ENCODE measurements at regions not wholly inside any gene's neighbourhood (a gene's known extent, or its start where the extent isn't known, plus 50 kb on each side); places are given as distances from the start of the nearest gene placed in this dataset.
A peak's percentile ranks its signal among the peaks of the same experiment; 100 is the strongest.

DNA sequence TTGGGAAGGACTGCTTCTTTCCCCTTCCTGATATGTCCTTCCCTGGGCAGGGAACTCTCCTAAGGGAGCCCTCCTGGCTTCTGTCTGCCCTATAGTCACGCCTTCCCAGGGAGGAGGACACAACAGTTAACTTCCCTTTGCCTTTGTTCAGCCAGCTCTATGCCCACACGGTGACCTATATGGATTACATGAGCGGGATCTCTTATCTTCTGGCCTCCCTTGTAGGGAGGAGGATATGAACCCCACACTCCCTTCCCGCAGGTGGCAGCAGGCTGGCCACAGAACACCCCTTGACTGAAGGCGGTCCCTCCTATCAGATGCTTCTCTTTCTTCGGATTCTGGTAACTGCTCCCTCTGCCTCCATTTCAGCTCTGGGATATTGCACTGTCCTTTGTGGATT, 135.6 kb upstream of the MAX start:
- 81 to 86% (median 86%) methylated on average over 6 of the region's 6 CpGs for WGBS, 3 donors
- no peak for DNase-seq

DNA sequence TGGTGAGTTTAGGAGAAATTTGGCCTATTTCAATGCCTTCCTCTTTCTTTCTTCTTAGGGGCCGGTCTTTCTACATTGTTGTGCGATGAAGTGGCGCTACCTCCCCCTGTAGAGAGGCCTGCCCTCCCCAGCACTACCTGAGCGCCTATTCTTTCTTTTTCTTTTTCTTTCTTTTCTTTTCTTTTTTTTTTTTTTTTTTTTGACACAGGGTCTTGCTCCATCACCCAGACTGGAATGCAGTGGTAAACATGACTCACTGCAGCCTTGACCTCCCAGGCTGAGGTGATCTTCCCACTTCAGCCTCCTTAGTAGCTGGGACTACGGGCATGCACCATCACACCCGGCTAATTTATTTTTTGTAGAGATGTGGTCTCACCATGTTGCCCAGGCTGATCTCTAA, 136.1 kb upstream of the MAX start:
- 96 to 99% (median 98%) methylated on average over 6 of the region's 6 CpGs for WGBS, 3 donors
- intact Hi-C loops (cut with DNase I): no loop called here
- Histone ChIP-seq H3K27ac (no peak overlapping the region), H3K4me1 (no peaks in the 10 kb centered on the region), H3K27me3 (ENCODE audit: insufficient read depth in 3 of 3, low read length in 2 of 3) (no peaks in the 10 kb centered on the region), H3K36me3 (ENCODE audit: insufficient read depth in 1 of 2, low read depth in 1 of 2) (no peaks in the 10 kb centered on the region), H3K4me3 (no peak overlapping the region), H3K9me3 (no peaks in the 10 kb centered on the region)
- no peak for DNase-seq
- ATAC-seq: peak in 1 of 4 donors; percentile 30
- TF ChIP-seq, protein P1, sequence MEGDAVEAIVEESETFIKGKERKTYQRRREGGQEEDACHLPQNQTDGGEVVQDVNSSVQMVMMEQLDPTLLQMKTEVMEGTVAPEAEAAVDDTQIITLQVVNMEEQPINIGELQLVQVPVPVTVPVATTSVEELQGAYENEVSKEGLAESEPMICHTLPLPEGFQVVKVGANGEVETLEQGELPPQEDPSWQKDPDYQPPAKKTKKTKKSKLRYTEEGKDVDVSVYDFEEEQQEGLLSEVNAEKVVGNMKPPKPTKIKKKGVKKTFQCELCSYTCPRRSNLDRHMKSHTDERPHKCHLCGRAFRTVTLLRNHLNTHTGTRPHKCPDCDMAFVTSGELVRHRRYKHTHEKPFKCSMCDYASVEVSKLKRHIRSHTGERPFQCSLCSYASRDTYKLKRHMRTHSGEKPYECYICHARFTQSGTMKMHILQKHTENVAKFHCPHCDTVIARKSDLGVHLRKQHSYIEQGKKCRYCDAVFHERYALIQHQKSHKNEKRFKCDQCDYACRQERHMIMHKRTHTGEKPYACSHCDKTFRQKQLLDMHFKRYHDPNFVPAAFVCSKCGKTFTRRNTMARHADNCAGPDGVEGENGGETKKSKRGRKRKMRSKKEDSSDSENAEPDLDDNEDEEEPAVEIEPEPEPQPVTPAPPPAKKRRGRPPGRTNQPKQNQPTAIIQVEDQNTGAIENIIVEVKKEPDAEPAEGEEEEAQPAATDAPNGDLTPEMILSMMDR (IDR thresholded peaks at IDR 0.05): no peak

More for the DNA sequence above, 135.6 kb upstream of the MAX start:
- TF ChIP-seq, protein P1 (IDR thresholded peaks at IDR 0.05): no peak
- H3K27ac ChIP-seq: no peak overlapping the region
- no peaks in the 10 kb centered on the region for H3K27me3 ChIP-seq (ENCODE audit: insufficient read depth in 3 of 3, low read length in 2 of 3)
- no peak for ATAC-seq
- H3K4me3 ChIP-seq: no peak overlapping the region
- no peaks in the 10 kb centered on the region for H3K4me1 ChIP-seq
- H3K9me3 ChIP-seq: no peaks in the 10 kb centered on the region
- H3K36me3 ChIP-seq (ENCODE audit: insufficient read depth in 1 of 2, low read depth in 1 of 2): no peaks in the 10 kb centered on the region
- intact Hi-C loops (cut with DNase I): no loop called here

DNA sequence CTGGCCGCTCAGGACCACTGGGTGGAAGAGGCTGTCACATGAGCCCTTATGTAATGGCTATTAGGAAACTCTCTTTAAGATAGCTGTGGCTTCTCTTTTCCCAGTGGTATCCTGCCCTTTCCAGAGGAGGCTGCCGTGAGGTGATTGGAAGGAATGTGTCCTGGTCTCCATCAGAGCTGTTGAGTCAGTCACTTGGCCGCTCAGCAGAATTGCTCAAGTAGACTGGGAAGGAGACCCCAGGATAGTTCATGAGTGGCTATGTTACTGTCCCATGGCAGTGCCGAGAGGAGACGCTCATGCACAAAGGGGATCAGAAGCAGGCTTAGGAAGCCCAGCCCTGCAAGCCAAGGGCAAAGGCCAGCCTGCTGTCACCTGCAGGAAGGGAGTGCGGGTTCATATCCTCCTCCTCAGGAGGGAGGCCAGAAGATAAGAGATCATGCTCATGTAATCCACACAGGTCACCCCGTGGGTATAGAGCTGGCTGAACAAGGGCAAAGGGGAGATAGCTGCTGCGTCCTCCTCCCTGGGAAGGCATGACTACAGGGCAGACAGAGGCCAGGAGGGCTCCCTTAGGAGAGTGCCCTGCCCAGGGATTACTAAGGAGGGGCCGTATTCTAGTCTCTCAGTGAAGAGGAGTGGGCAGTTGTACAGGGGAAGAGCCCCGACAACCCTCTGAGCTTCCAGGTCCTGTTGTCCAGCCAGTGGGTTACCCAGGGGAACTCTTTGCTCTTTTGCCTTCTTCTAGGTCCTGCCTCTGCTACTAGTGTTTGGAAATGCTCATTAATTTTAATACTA, 137.0 kb upstream of the MAX start:
- no peaks in the 10 kb centered on the region for H3K36me3 ChIP-seq (ENCODE audit: insufficient read depth in 1 of 2, low read depth in 1 of 2)
- H3K4me1 ChIP-seq: no peaks in the 10 kb centered on the region
- H3K4me3 ChIP-seq: no peak overlapping the region
- TF ChIP-seq, protein P1 (IDR thresholded peaks at IDR 0.05): no peak
- WGBS, 3 donors: 76 to 84% (median 77%) methylated on average over 10 of the region's 10 CpGs
- H3K27ac ChIP-seq: no peak overlapping the region
- intact Hi-C loops (cut with DNase I): no loop called here
- H3K27me3 ChIP-seq (ENCODE audit: insufficient read depth in 3 of 3, low read length in 2 of 3): no peaks in the 10 kb centered on the region
- peak in 1 of 4 donors; percentile 26 for ATAC-seq
- no peaks in the 10 kb centered on the region for H3K9me3 ChIP-seq
- DNase-seq: peak in 1 of 2 donors; percentile 20

DNA sequence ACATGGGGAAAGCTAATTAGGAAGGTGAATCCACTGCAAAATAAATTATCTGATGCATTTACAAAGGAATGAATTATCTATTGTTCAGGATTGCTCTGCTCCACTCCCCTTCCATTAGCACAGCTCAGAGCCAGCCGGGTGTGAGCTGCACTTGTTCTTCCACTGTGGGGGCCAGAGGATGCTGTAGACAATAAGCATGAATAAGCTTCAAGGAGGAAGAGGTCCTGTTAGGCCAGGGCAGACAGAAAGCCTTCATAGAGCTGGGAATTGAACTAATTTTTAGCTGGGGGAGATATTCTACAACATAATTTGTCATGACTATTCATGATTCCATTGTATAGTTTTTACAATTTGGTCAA, 137.6 kb upstream of the MAX start:
- H3K9me3 ChIP-seq: no peaks in the 10 kb centered on the region
- intact Hi-C loops (cut with DNase I): no loop called here
- WGBS, 3 donors: 53 to 67% (median 66%) methylated on average over 1 of the region's 1 CpG
- H3K4me1 ChIP-seq: no peaks in the 10 kb centered on the region
- no peak overlapping the region for H3K27ac ChIP-seq
- H3K27me3 ChIP-seq (ENCODE audit: insufficient read depth in 3 of 3, low read length in 2 of 3): no peaks in the 10 kb centered on the region
- TF ChIP-seq, protein P1 (IDR thresholded peaks at IDR 0.05): no peak
- no peaks in the 10 kb centered on the region for H3K36me3 ChIP-seq (ENCODE audit: insufficient read depth in 1 of 2, low read depth in 1 of 2)
- H3K4me3 ChIP-seq: no peak overlapping the region
- DNase-seq (no peak), ATAC-seq (no peak)

All from psoas muscle (tissue), 7 donors.